OCI-LY1 (cell line): ENCODE measurements at regions not wholly inside any gene's neighbourhood (a gene's known extent, or its start where the extent isn't known, plus 50 kb on each side); places are given as distances from the start of the nearest gene placed in this dataset.

Experiments
- CTCF ChIP-seq: fragments of 200-600 bp; sonication (generic), shearing (Covaris generic); IDR thresholded peaks from 2 replicates; pipeline ENCODE4 v1.5.1; 2017; ENCODE audit warnings: mild to moderate bottlenecking, antibody characterized with exemption, low read length, moderate library complexity, mixed read lengths
- EZH2 ChIP-seq: fragments of 200-600 bp; sonication (generic), shearing (Covaris generic); IDR thresholded peaks from 2 replicates; pipeline ENCODE4 v1.8.0; 2017; ENCODE audit warnings: borderline replicate concordance, mixed run types, mild to moderate bottlenecking, antibody characterized with exemption, low read length, moderate library complexity, mixed read lengths

- TF ChIP-seq CTCF (no peak), EZH2 (no peak)
Measured at GRCh38 chr20:52681288-52681687, 290.9 kb upstream of the TSHZ2 start.
